ENCODE measurements at regions not wholly inside any gene's neighbourhood (a gene's known extent, or its start where the extent isn't known, plus 50 kb on each side); places are given as distances from the start of the nearest gene placed in this dataset.
"Not testable (repeated sequence)": the region's sequence is repeated elsewhere in the genome, so short reads cannot be mapped to it uniquely, and the experiment has no call there.

DNA sequence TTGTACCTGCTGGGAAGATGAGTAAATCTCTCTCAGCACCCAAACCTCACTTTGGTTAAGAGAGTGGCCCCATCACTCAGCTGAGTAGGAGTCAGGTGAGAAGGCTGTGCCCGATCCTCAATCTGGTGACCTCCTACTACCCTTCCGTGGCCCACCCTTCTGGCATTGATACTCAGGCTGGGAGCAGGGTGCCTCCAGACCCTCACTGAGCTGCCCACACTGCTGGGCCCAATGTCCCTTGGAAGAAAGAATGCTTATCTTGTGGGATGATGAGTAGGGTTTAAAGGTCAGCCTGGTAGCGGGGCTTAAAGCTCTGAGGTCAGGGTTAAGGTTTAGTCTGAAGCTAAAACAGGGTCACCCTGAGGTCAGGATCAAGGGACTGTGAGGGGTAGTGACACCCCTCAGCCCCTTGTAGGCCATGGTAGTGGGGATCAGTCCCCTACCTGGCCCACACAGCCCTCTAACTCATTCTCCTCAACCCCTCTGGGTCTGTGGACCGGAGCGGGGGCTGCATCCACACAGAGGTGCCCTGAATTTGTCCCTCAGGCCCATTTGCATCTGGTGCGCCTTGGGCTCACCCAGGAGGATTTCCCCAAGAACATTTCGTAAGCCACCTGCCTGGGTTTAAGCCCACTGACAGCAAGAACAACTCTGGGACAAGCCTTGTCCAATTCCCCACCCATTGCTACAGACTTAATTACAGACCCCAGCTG, 123.8 kb downstream of the CYP26B1 start (continued):
- TF ChIP-seq KLF5 (IDR thresholded peaks at IDR 0.05; ENCODE audit: partially characterized antibody) = no peak
- no peak for TF ChIP-seq SMAD5 (IDR thresholded peaks at IDR 0.05; ENCODE audit: low read depth)
- no peak for TF ChIP-seq ZNF274 (IDR thresholded peaks at IDR 0.05; ENCODE audit: insufficient read depth, insufficient read length)

DNA sequence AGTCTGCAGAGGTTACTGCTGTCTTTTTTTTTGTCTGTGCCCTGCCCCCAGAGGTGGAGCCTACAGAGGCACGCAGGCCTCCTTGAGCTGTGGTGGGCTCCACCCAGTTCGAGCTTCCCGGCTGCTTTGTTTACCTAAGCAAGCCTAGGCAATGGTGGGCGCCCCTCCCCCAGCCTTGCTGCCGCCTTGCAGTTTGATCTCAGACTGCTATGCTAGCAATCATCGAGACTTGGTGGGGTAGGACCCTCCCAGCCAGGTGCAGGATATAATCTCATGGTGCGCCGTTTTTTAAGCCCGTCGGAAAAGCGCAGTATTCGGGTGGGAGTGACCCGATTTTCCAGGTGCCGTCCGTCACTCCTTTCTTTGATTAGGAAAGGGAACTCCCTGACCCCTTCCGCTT, 126.3 kb downstream of the CYP26B1 start:
- intact Hi-C loops (cut with micrococcal nuclease; ENCODE audit: unreplicated experiment); H3K36me3 ChIP-seq (ENCODE audit: control insufficient read depth in 2 of 2, insufficient read depth in 2 of 2, low read length in 1 of 2); in situ Hi-C loops (cut with MboI); POLR2A ChIA-PET; CTCF ChIA-PET; H2AFZ ChIP-seq (ENCODE audit: control insufficient read depth, low read depth, low read length); H4K20me1 ChIP-seq (ENCODE audit: control insufficient read depth, insufficient read depth); H3K27ac ChIP-seq (ENCODE audit: control insufficient read depth, insufficient read depth); H3K4me1 ChIP-seq (ENCODE audit: control insufficient read depth, insufficient read depth, low read length); RAD21 ChIA-PET (ENCODE audit: unreplicated experiment); ATAC-seq; DNase-seq (ENCODE audit: low read depth, low spot score); H3K9ac ChIP-seq (ENCODE audit: control insufficient read depth, insufficient read depth, low read length); H3K27me3 ChIP-seq (replicated peaks in 1 of 2; ENCODE audit: control insufficient read depth in 2 of 2, insufficient read depth in 2 of 2, low read length in 1 of 2); H3K9me3 ChIP-seq (replicated peaks; ENCODE audit: control insufficient read depth, insufficient read depth, low read length); BruUV-seq (replicated peaks); FAIRE-seq; H3K4me2 ChIP-seq (ENCODE audit: control insufficient read depth, insufficient read depth); SMC1A ChIA-PET (ENCODE audit: uncharacterized antibody, unreplicated experiment); H3K79me2 ChIP-seq (ENCODE audit: control insufficient read depth, insufficient read depth, low read length); H3K4me3 ChIP-seq: not testable (repeated sequence)
- WGBS (ENCODE audit: insufficient coverage, insufficient replicate concordance, low lambda C conversion rate, missing lambda C conversion rate) = 66% methylated on average over 15 of the region's 16 CpGs

GRCh38 chr2:72015266-72015665, 132.4 kb downstream of the CYP26B1 start:
- WGBS (ENCODE audit: insufficient coverage, insufficient replicate concordance, low lambda C conversion rate, missing lambda C conversion rate) = 0% methylated on average over 1 of the region's 1 CpG
- RAD21 ChIA-PET (ENCODE audit: unreplicated experiment) = no interaction called here
- Histone ChIP-seq H3K27ac (ENCODE audit: control insufficient read depth, insufficient read depth) (no peak overlapping the region), H3K4me3 (no peak overlapping the region), H3K4me1 (ENCODE audit: control insufficient read depth, insufficient read depth, low read length) (no peaks in the 10 kb centered on the region), H3K4me2 (ENCODE audit: control insufficient read depth, insufficient read depth) (no peak overlapping the region), H3K36me3 (ENCODE audit: control insufficient read depth in 2 of 2, insufficient read depth in 2 of 2, low read length in 1 of 2) (no peaks in the 10 kb centered on the region), H4K20me1 (ENCODE audit: control insufficient read depth, insufficient read depth) (no peaks in the 10 kb centered on the region), H3K9me3 (replicated peaks; ENCODE audit: control insufficient read depth, insufficient read depth, low read length) (no peaks in the 10 kb centered on the region), H2AFZ (ENCODE audit: control insufficient read depth, low read depth, low read length) (no peak overlapping the region), H3K27me3 (replicated peaks in 1 of 2; ENCODE audit: control insufficient read depth in 2 of 2, insufficient read depth in 2 of 2, low read length in 1 of 2) (no peaks in the 10 kb centered on the region), H3K9ac (ENCODE audit: control insufficient read depth, insufficient read depth, low read length) (no peak overlapping the region), H3K79me2 (ENCODE audit: control insufficient read depth, insufficient read depth, low read length) (no peaks in the 10 kb centered on the region)
- POLR2A ChIA-PET = no interaction called here
- CTCF ChIA-PET = interaction anchor here (0.7 kb wide), 1 partner anchor 669 kb away, joined by 3 read pairs; no protein-coding TSS in a partner anchor
- FAIRE-seq = no peak
- ATAC-seq = no peak
- no TSS peak for BruUV-seq (replicated peaks)
- no peak for DNase-seq (ENCODE audit: low read depth, low spot score)
- SMC1A ChIA-PET (ENCODE audit: uncharacterized antibody, unreplicated experiment) = no interaction called here
- in situ Hi-C loops (cut with MboI) (no loop called here), intact Hi-C loops (cut with micrococcal nuclease; ENCODE audit: unreplicated experiment) (no loop called here)
- TF ChIP-seq USF1 (IDR thresholded peaks at IDR 0.05; ENCODE audit: borderline replicate concordance, extremely low read length, insufficient read depth, low read depth, low read length) = no peak
- TF ChIP-seq BRCA1 (IDR thresholded peaks at IDR 0.05; ENCODE audit: low read depth, low read length) = no peak
- TF ChIP-seq, protein P1, sequence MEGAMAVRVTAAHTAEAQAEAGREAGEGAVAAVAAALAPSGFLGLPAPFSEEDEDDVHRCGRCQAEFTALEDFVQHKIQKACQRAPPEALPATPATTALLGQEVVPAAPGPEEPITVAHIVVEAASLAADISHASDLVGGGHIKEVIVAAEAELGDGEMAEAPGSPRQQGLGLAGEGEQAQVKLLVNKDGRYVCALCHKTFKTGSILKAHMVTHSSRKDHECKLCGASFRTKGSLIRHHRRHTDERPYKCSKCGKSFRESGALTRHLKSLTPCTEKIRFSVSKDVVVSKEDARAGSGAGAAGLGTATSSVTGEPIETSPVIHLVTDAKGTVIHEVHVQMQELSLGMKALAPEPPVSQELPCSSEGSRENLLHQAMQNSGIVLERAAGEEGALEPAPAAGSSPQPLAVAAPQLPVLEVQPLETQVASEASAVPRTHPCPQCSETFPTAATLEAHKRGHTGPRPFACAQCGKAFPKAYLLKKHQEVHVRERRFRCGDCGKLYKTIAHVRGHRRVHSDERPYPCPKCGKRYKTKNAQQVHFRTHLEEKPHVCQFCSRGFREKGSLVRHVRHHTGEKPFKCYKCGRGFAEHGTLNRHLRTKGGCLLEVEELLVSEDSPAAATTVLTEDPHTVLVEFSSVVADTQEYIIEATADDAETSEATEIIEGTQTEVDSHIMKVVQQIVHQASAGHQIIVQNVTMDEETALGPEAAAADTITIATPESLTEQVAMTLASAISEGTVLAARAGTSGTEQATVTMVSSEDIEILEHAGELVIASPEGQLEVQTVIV (IDR thresholded peaks at IDR 0.05; ENCODE audit: borderline replicate concordance, partially characterized antibody) = no peak
- no peak for TF ChIP-seq KDM1A (IDR thresholded peaks at IDR 0.05; ENCODE audit: borderline replicate concordance)
- no peak for TF ChIP-seq NR2F1 (conservative IDR thresholded peaks at IDR 0.05)
- TF ChIP-seq ZBED1 (IDR thresholded peaks at IDR 0.05; ENCODE audit: borderline replicate concordance) = no peak
- TF ChIP-seq MEF2A (IDR thresholded peaks at IDR 0.05; ENCODE audit: insufficient read depth, low read depth, low read length) = no peak
- no peak for TF ChIP-seq TARDBP (IDR thresholded peaks at IDR 0.05; ENCODE audit: borderline replicate concordance)
- no peak for TF ChIP-seq NFYB (IDR thresholded peaks at IDR 0.05; ENCODE audit: insufficient read depth, low read depth, low read length)
- no peak for TF ChIP-seq EED (IDR thresholded peaks at IDR 0.05; ENCODE audit: low read depth)
- TF ChIP-seq BACH1 (IDR thresholded peaks at IDR 0.05; ENCODE audit: borderline replicate concordance) = no peak

Data from GM12878 (cell line).